ENCODE measurements at regions not wholly inside any gene's neighbourhood (a gene's known extent, or its start where the extent isn't known, plus 50 kb on each side); places are given as distances from the start of the nearest gene placed in this dataset.

DNA sequence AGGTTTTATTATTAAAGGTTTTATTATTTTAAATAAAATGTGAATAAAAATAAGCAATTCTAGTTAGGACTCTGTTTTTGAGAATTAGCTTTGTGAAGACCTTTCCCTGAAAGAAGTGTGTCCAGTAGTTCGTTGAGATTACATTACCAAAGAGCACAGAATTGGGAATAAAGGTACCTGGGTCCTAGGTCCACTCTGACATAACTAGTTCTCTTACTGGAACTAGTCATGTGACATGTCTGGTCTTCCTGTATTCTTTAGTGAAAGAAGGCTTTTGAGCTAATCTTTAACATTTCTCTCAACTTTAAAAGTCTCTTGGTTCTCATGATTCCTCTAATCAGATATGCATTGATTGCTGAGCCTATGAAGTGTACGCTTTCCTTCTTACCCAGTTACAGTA, 292.0 kb upstream of the SMIM31 start:
- CTCF ChIA-PET, result no interaction called here
- Histone ChIP-seq H3K9me3 (no peaks in the 10 kb centered on the region), H3K27ac (no peak overlapping the region), H3K4me3 (no peak overlapping the region), H3K4me1 (no peaks in the 10 kb centered on the region), H3K4me2 (no peak overlapping the region)
- 25% methylated on average over 2 of the region's 2 CpGs for WGBS (ENCODE audit: missing lambda C conversion rate)
- TF ChIP-seq MAZ (IDR thresholded peaks at IDR 0.05; ENCODE audit: borderline replicate concordance, low read depth, low read length), result no peak
- TF ChIP-seq ZC3H11A (IDR thresholded peaks at IDR 0.05), result no peak
- no peak for TF ChIP-seq CTCF (IDR thresholded peaks at IDR 0.05)
- TF ChIP-seq CHD2 (IDR thresholded peaks at IDR 0.05; ENCODE audit: low read length, partially characterized antibody), result no peak
- TF ChIP-seq TFCP2L1 (CRISPR knock-in tag; IDR thresholded peaks at IDR 0.05), result no peak
- TF ChIP-seq HMGXB4 (CRISPR knock-in tag; IDR thresholded peaks at IDR 0.05; ENCODE audit: borderline replicate concordance), result no peak
- no peak for TF ChIP-seq BHLHE40 (IDR thresholded peaks at IDR 0.05; ENCODE audit: low read depth, low read length)
- no peak for TF ChIP-seq MAX (IDR thresholded peaks at IDR 0.05)
- TF ChIP-seq FOSB (CRISPR knock-in tag; IDR thresholded peaks at IDR 0.05), result no peak
- TF ChIP-seq JUN (IDR thresholded peaks at IDR 0.05), result no peak
- no peak for TF ChIP-seq KDM1A (IDR thresholded peaks at IDR 0.05; ENCODE audit: low read depth)
- DNase-seq (ENCODE audit: low read depth in 1 of 2, low spot score in 1 of 2) (no peak), FAIRE-seq (no peak), ATAC-seq (no peak)
- POLR2A ChIA-PET, result no interaction called here

DNA sequence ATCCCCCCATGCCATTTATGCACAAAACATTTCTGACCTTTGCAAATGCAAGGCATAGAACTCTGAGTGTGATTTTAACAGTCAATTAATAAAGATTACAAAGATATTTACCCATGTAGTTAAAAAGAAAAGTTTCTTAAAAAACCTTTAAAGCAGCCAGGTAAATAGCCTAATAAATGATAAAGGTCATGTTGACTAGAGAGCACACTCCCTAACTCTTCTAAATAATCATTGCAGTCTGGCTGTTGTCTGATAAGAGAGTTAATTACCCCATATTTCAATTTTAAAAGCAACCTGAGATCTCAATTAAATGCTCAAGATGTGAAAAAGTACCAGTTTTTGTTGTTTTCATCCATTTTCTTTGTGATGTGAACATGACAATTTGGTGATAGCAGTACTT, 291.5 kb upstream of the SMIM31 start:
- Histone ChIP-seq H3K4me1 (no peaks in the 10 kb centered on the region), H3K4me3 (no peak overlapping the region), H3K27ac (no peak overlapping the region), H3K9me3 (no peaks in the 10 kb centered on the region), H3K4me2 (no peak overlapping the region)
- no peak for FAIRE-seq
- TF ChIP-seq HOXA7 (CRISPR knock-in tag; IDR thresholded peaks at IDR 0.05), result no peak
- TF ChIP-seq ZSCAN20 (CRISPR knock-in tag; IDR thresholded peaks at IDR 0.05), result no peak
- TF ChIP-seq HDAC2 (IDR thresholded peaks at IDR 0.05), result no peak
- no peak for TF ChIP-seq CHD2 (IDR thresholded peaks at IDR 0.05; ENCODE audit: low read length, partially characterized antibody)
- no peak for TF ChIP-seq HOXB13 (CRISPR knock-in tag; IDR thresholded peaks at IDR 0.05; ENCODE audit: low read depth)
- TF ChIP-seq PHF8 (IDR thresholded peaks at IDR 0.05; ENCODE audit: borderline replicate concordance, low read depth), result no peak
- no peak for TF ChIP-seq RFX5 (IDR thresholded peaks at IDR 0.05)
- TF ChIP-seq FOXS1 (CRISPR knock-in tag; IDR thresholded peaks at IDR 0.05), result no peak
- TF ChIP-seq EP300 (IDR thresholded peaks at IDR 0.05), result no peak
- TF ChIP-seq, protein P1, sequence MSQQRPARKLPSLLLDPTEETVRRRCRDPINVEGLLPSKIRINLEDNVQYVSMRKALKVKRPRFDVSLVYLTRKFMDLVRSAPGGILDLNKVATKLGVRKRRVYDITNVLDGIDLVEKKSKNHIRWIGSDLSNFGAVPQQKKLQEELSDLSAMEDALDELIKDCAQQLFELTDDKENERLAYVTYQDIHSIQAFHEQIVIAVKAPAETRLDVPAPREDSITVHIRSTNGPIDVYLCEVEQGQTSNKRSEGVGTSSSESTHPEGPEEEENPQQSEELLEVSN (IDR thresholded peaks at IDR 0.05; ENCODE audit: borderline replicate concordance, low read depth), result no peak
- TF ChIP-seq REST (IDR thresholded peaks at IDR 0.05), result no peak
- no peak for TF ChIP-seq GATA3 (IDR thresholded peaks at IDR 0.05; ENCODE audit: borderline replicate concordance)
- TF ChIP-seq TFCP2L1 (CRISPR knock-in tag; IDR thresholded peaks at IDR 0.05), result no peak
- TF ChIP-seq BHLHE40 (IDR thresholded peaks at IDR 0.05; ENCODE audit: low read depth, low read length), result no peak
- CTCF ChIA-PET, result no interaction called here
- no peak for ATAC-seq
- POLR2A ChIA-PET, result no interaction called here
- no peak for DNase-seq (ENCODE audit: low read depth in 1 of 2, low spot score in 1 of 2)

Data from A549 (cell line).